ENCODE measurements at regions not wholly inside any gene's neighbourhood (a gene's known extent, or its start where the extent isn't known, plus 50 kb on each side); places are given as distances from the start of the nearest gene placed in this dataset.
"Not testable (repeated sequence)": the region's sequence is repeated elsewhere in the genome, so short reads cannot be mapped to it uniquely, and the experiment has no call there.

DNA sequence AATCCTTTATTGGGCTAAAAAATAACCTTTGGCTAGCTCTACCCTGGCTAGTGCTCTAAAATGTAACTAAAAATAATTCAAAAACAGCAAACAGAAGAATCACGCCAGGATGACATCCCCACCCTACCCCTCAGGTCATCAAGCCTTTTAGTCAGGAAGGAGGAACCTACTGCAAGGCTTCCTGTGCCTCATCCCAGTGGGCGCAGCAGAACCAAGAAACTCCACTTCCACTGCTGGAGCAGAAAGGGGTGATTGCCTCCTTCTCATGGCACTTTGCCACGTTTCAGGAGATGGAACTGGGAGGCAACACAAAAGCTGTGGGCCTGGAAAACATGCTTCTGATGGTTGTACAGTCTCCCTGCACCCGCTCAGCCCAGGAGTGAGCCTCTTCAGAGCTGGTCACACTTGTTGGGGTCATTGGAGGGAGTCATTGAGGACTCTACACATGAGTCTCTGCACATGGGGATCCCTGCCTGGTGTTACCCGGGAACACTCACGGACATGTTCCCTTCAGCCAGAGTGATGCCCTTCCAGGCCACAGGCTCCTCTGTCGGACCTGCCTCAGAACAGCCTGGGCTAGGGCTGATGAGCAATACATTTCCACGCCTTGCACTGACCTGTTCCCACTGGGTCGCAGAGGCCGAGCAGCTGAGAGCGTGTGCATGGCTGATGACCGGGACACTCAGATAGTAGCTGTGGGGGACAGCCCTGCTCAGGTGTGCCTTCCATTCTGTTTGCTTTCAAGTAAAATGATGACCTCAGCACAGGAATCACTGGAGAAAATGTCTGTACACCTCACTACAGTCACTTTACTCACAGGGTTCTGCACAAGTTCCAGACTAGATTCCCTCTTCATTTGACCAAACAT, 355.3 kb downstream of the FGFR2 start:
- no peak for DNase-seq

- DNase-seq = no peak
Measured at GRCh38 chr10:121243609-121244241, 354.5 kb downstream of the FGFR2 start.

DNA sequence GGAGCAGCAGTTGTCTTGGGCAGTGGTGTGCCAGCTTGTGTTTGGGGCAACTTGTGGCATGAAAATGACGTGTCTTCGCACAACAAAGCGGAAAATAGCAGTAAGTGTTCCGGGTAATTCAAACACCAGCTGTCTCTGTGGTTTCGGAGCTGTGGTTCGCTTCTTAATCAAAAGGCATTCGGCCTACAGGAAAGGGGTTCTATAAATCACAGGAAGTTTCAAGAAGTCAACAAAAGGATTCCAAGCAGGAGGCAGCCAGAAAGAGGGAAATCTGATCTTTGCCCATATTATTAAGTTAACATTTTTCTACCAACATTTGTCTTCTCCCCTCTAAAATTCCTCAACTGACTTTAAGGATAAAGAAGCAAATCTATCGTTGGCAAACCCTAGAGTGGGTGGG, 353.4 kb downstream of the FGFR2 start:
- DNase-seq = no peak

GRCh38 chr10:121245754-121246153, 352.5 kb downstream of the FGFR2 start:
- no peak for DNase-seq

GRCh38 chr10:121248266-121248665, 350.0 kb downstream of the FGFR2 start:
- no peak for DNase-seq

DNA sequence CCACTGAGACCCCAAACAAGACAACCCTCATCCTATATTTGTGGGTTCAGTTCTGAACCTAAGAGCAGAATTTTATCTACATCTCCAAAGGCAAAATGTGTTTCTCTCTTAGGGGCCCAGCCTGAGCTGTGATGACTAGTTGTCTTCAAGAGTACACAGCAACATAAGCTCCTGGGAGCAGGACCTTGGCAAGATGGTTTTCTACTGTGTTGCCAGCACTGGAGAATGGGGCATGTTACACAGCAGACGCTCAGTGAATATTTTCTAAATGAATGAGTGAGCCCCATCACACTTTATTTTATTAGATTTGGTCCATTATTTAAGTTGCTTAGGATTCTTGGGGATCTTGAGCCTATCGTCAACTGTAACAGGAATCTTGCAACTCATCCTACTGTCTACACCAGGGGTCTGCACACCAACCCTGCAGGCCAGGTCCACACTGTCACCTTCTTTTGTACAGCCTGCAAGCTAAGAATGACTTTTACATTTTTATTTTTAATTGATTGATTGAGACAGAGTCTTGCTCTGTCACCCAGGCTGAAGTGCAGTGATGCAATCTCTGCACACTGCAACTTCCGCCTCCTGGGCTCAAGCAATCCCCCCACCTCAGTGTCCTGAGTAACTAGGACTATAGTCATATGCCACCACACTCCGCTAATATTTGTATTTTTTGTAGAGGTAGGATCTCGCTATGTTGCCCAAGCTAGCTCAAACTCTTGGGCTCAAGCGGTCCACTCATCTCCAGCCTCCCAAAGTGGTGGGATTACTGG, 347.1 kb downstream of the FGFR2 start:
- no peak for DNase-seq

DNA sequence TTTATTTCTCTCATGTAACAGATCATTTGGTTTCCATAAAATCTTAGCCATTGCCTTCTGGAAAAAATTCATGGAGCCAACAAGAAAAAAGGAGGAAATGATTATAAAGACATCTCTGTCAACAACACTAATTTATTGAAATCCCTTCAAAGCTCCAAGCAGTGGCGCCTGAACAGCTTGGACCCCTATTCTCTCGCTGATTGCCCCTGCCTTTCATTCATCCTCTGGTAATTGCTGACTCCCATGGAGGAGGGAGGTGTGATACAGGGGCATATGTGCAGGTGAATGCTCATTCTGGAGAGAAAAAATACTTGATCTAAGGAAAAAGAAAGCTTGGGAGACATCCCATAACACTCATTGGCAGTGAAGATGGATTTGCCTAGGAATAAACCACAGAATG, 345.5 kb downstream of the FGFR2 start:
- DNase-seq = no peak

GRCh38 chr10:121260377-121260776, 337.9 kb downstream of the FGFR2 start:
- DNase-seq = no peak

DNA sequence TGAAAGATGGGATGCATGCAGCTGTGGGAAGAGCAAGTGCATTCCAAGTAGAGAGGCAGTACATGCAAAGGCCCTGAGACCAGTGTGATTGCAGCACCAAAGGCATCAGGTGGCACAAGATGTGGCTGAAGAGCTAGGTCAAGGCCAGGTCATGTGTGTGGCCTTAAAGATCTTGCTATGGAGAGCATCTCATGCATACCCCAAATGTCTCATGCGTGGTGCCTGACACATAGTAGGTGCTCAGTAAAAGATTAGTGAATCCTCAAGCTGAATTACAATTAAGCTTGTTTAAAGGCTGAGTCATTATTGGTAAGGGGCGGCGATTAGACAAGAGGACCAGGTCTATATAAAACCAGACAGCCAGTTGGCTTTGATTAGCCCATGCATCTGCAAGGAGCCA, 336.6 kb downstream of the FGFR2 start:
- DNase-seq = no peak

DNA sequence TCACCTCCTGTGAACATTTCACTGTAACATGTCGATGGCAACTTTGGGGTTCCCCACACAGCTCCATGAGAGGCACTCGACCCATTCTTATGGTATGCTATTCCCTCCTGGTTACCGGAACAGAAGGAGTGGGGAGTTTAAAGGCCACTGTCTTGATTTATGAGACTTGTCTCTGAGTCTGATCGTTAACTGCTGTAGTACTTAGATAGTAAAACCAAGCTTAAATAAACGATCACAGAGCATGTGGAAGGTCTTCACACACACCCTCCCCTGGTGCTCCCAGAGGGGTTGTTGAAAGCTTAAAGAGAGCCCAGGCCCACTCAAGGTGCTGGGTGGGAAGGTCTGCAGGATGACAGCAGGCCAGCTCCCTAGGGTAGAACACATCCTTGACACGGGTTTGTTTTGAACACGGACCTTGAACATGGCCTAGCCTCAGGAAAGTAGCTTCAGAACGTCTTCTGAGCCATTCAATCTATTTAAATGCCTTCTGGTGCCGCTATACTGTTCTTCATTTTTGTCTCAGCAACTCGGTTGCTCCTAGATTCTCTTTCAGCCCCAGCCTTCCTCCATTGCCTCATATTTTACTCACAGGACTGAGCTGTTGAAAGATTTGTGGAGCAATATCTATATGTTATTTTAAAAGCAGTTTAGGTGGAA, 335.3 kb downstream of the FGFR2 start:
- DNase-seq = no peak

DNA sequence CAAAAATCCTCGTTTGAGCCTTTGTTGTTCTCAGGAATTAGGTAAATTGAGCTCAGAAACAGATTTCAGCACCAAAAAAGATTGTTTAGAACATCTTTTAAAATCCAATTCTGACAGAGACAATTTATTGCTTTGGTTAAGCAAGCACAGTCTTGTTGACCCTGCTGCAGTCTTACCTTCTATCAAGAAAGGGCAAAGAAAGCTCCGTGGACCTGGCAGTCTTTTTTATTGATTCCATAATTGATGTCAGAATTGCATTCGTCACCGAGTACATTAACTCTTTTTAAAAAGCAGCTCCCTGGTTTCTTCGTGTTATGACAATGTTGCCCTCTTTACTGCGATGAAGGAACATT, 334.8 kb downstream of the FGFR2 start:
- no peak for DNase-seq

- no peak for DNase-seq
Measured at GRCh38 chr10:121265360-121266123, 332.7 kb downstream of the FGFR2 start.

GRCh38 chr10:121266370-121266769, 331.9 kb downstream of the FGFR2 start:
- DNase-seq = no peak

DNA sequence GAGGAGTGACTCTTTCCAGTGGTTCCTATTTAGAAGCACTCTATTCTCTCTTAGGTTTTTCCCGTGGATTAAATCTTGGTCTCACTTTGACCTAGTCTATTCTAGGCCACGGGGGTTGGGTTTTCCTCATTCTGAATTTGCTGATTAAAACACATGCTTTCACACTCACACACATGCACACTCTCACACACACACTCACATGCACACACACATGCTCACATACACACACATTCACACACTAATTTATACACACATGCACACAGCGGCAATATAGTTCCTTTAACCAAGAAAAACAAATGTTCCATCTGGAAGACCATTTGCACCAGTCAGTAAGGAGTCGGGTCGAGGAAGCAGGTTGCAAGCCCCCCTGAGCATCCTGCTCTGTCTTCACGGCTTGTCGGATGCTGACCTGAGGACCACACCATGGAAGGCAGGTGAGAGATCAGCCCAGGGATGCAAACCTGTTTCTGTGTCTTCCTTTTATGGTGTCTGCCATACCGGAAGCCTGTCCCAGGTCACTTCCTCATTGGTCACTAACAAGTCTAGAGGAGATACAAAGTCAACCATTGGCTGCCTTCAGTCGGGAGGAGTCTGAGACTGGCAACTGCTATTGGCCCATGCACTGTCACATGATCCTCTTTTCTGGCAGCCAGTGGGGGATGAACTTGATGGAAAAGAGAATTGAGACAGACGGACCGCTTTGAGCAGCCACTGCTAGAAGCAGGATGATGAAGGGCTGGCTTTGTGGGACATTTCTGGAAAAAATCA, 330.8 kb downstream of the FGFR2 start:
- DNase-seq = no peak

DNA sequence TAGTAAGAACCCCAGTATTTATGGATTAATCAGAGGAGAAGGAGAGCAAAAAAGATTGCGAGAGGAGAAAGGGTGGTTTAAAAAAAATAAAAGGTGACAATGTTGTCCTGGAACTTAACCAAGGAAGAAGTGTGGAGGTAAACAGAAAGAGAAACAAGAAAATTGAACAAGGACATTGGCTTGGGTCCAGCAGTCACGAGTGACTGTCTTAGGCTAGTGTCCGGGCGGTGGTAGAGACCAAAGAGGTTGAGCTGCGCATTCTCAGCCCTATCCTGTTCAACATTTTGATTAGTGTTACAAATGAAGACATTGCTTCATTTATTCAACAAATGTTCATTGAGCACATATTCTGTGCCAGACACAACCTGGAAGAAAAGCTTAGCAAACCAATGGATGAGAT, 329.9 kb downstream of the FGFR2 start:
- no peak for DNase-seq

DNA sequence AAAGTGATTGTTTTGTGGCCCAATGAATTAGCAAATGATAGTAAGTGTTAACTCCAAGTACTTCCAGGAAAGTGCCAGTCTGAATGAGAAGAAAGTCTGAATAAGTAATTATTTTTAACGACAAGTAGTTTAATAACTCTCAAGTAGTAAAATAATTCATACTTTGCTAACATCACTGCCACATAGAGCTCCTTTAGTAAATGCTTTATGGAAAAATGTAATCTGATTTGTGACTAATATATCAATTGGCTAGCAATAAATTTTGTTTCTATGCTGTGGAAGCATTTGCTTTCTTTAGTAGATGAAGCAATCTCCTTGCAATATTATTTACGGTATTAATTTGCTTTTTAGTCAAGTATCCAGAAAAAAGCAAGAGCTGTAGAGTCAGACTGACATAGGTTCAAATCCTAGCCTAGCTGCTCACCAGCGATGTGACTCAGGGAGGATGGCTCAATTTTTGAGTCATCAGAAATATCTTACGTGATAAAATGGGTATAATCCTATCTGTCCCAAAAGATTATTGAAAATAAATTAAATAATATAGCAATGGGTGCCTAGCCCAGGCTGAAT, 329.3 kb downstream of the FGFR2 start:
- DNase-seq = no peak

GRCh38 chr10:121270906-121271305, 327.3 kb downstream of the FGFR2 start:
- no peak for DNase-seq

- DNase-seq = no peak
Measured at GRCh38 chr10:121276046-121276445, 322.2 kb downstream of the FGFR2 start.

- no peak for DNase-seq
Measured at GRCh38 chr10:121276822-121277221, 321.4 kb downstream of the FGFR2 start.

DNA sequence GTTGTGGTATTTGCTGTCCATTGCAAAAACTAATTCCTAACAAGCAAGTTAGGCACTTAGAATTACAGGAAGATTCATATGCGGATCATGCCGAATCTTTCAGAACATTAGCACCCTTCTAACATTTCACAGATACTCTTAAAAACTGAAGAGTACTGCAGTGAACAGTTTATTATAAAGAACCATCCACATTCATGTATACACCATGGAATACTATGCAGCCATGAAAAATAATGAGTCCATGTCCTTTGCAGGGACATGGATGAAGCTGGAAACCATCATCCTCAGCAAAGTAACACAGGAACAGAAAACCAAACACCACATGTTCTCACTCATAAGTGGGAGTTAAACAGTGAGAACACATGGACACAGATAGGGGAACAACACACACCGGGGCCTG, 319.9 kb downstream of the FGFR2 start:
- not testable (repeated sequence) for DNase-seq

- DNase-seq = no peak
Measured at GRCh38 chr10:121281576-121281975, 316.7 kb downstream of the FGFR2 start.

All from stimulated activated CD4-positive, alpha-beta T cell treated with anti-CD3 and anti-CD28 coated beads, Interleukin-2, amount 100 ng/mL, for 24 hours (primary cell).